Osteocyte (in vitro differentiated cells): ENCODE measurements at regions not wholly inside any gene's neighbourhood (a gene's known extent, or its start where the extent isn't known, plus 50 kb on each side); places are given as distances from the start of the nearest gene placed in this dataset.

ENCODE experiments used
- DNase-seq: peaks from one replicate; pipeline ENCODE4 v3.0.0; 2021; ENCODE audit warnings: mixed read lengths; ENCODE audit not compliant: unreplicated experiment; ENCODE audit errors: extremely low spot score
- H3K27ac Mint-ChIP-seq: one replicate; pipeline ENCODE4 v1.8.0; 2021; ENCODE audit warnings: mild to moderate bottlenecking, mixed read lengths; ENCODE audit not compliant: unreplicated experiment
- H3K27me3 Mint-ChIP-seq: one replicate; pipeline ENCODE4 v1.8.0; 2021; ENCODE audit warnings: mixed read lengths; ENCODE audit not compliant: unreplicated experiment
- H3K36me3 Mint-ChIP-seq: one replicate; pipeline ENCODE4 v1.8.0; 2021; ENCODE audit warnings: mixed read lengths; ENCODE audit not compliant: unreplicated experiment
- H3K4me1 Mint-ChIP-seq: one replicate; pipeline ENCODE4 v1.8.0; 2021; ENCODE audit warnings: mixed read lengths; ENCODE audit not compliant: unreplicated experiment
- H3K4me3 Mint-ChIP-seq: one replicate; pipeline ENCODE4 v1.8.0; 2021; ENCODE audit warnings: mild to moderate bottlenecking, moderate library complexity, mixed read lengths; ENCODE audit not compliant: unreplicated experiment
- H3K9me3 Mint-ChIP-seq: one replicate; pipeline ENCODE4 v1.8.0; 2021; ENCODE audit warnings: mixed read lengths; ENCODE audit not compliant: unreplicated experiment
- TF ChIP-seq, protein P1 (sequence below): fragments of 200-600 bp; sonication (generic); IDR thresholded peaks from 2 replicates; pipeline ENCODE4 v1.5.0; 2021; ENCODE audit warnings: antibody characterized with exemption, mild to moderate bottlenecking, moderate library complexity

DNA sequence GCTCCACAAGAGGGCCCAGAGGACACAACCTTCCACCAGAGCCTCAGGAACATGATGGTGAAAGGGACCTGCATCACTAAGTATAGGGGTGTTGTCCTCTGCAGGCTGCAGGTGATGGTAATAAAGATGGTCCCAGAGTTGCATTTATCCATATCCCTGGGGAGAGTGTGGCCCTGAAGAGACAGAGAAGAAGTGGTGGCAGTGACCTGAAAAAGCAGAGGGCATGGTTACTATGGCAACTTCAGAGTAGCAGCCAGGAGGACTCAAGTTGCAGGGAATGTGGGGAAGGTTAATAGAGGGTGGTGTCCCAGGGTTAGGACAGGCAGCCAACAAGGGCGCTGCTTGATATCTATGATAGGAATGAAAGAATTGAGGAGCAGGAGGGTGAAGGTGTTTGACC is 57.1 kb downstream of the HLA-A start:
- Mint-ChIP-seq H3K36me3 (no peaks in the 10 kb centered on the region), H3K27me3 (peaks cover 23% of the 10 kb centered on the region), H3K4me3 (no peak overlapping the region), H3K27ac (no peak overlapping the region), H3K4me1 (peaks cover 5% of the 10 kb centered on the region), H3K9me3 (no peaks in the 10 kb centered on the region)
- no peak for DNase-seq
- TF ChIP-seq, protein P1, sequence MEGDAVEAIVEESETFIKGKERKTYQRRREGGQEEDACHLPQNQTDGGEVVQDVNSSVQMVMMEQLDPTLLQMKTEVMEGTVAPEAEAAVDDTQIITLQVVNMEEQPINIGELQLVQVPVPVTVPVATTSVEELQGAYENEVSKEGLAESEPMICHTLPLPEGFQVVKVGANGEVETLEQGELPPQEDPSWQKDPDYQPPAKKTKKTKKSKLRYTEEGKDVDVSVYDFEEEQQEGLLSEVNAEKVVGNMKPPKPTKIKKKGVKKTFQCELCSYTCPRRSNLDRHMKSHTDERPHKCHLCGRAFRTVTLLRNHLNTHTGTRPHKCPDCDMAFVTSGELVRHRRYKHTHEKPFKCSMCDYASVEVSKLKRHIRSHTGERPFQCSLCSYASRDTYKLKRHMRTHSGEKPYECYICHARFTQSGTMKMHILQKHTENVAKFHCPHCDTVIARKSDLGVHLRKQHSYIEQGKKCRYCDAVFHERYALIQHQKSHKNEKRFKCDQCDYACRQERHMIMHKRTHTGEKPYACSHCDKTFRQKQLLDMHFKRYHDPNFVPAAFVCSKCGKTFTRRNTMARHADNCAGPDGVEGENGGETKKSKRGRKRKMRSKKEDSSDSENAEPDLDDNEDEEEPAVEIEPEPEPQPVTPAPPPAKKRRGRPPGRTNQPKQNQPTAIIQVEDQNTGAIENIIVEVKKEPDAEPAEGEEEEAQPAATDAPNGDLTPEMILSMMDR, result no peak

DNA sequence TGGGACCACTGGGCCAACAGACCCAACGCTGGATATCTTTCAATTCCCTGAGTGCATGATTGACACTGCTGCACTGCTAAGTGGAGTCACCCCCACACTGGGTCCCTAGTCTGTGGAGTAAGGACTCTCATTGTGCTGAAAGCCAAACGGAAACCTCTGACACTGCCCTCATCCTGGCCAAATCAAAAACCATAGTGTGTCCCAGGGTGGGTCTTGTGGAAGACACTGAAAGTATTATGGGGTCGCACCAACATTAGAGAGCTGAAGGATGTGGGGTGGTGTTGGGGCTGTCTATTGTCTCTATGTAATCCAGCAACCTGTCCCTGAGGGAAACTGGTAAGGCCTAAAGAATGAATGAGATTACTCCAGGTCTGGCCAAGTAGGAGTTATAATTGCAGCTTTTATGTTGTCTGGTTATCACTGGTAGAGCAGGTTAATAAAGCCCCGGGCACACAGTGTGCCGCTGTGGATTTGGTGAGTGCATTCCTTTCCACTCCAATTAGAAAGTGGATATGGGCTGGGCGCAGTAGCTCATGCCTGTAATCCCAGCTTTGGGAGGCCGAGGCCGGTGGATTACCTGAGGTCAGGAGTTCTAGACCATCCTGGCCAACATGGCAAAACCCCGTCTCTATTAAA is 57.9 kb downstream of the HLA-A start:
- Mint-ChIP-seq H3K36me3 (no peaks in the 10 kb centered on the region), H3K27me3 (peaks cover 28% of the 10 kb centered on the region), H3K4me1 (peaks cover 5% of the 10 kb centered on the region), H3K27ac (no peak overlapping the region), H3K4me3 (no peak overlapping the region), H3K9me3 (no peaks in the 10 kb centered on the region)
- TF ChIP-seq, protein P1, result no peak
- no peak for DNase-seq

DNA sequence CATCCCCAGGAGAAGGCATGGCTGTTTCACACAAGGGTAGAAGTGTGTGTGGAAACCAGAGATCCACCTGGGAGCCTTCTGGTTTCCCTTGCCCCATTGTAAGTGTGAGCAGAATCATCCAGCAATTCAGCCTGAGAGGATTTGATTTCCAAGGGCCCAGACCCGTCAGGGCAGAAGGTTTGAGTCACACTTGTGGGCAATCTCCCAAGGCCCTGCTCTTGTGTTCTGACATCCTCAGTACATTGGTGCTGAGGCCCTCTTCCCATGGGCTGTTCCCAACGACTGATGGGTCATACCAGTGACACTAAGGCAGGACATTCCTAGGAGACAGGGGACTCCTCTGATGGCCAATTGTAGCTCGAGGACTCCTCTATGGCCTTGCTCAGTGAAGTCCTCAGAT is 58.2 kb upstream of the POLR1H start:
- Mint-ChIP-seq H3K4me1 (peaks cover 18% of the 10 kb centered on the region), H3K9me3 (no peaks in the 10 kb centered on the region), H3K36me3 (no peaks in the 10 kb centered on the region), H3K27me3 (peaks cover 35% of the 10 kb centered on the region), H3K27ac (no peak overlapping the region), H3K4me3 (no peak overlapping the region)
- TF ChIP-seq, protein P1, result no peak
- no peak for DNase-seq

DNA sequence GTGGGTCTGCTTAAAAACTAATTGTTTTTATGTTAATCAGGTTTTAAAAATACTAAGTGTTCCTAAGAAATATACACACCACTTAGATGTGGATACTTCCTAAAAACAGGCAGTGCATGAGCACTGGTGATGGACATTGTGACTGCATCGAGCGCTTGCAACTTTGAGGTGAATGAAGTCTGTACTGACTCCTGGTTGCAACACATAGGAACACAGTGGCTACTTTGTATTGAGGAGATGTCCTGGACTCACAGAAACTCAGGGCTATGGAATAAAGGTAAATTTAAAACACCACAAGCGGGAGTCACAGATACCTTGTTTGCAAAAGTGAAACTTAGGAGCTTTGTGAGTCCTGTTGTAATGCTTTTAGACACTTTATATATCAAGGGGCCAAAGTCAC is 55.6 kb upstream of the POLR1H start:
- Mint-ChIP-seq H3K9me3 (no peaks in the 10 kb centered on the region), H3K4me1 (peaks cover 19% of the 10 kb centered on the region), H3K27ac (no peak overlapping the region), H3K4me3 (peak overlapping the region; percentile 70), H3K36me3 (peaks cover 2% of the 10 kb centered on the region), H3K27me3 (peaks cover 36% of the 10 kb centered on the region)
- DNase-seq, result no peak
- TF ChIP-seq, protein P1, result no peak

DNA sequence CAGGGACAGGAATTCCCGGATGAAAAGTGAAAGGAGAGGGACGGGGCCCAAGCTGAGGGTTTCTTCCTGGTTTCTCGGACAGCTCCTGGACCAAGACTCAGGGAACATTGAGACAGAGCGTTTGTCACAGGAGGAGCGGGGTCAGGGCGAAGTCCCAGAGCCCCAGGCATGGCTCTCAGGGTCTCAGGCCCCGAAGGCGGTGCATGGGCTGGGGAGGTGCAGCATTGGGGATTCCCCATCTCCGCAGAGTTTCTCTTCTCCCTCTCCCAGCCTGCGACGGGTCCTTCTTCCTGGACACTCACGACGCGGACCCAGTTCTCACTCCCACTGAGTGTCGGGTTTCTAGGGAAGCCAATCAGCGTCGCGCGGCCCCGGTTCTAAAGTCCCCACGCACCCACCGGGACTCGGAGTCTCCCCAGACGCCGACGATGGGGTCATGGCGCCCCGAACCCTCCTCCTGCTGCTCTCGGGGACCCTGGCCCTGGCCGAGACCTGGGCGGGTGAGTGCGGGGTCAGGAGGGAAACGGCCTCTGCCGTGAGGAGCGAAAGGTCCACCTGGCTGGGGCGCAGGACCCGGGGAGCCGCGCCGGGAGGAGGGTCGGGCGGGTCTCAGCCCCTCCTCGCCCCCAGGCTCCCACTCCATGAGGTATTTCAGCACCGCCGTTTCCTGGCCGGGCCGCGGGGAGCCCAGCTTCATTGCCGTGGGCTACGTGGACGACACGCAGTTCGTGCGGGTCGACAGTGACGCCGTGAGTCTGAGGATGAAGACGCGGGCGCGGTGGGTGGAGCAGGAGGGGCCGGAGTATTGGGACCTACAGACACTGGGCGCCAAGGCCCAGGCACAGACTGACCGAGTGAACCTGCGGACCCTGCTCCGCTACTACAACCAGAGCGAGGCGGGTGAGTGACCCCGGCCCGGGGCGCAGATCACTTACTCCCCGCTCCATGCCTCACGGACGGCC is 54.6 kb upstream of the POLR1H start:
- H3K36me3 Mint-ChIP-seq, result peaks cover 6% of the 10 kb centered on the region
- TF ChIP-seq, protein P1, result no peak
- peaks cover 36% of the 10 kb centered on the region for H3K27me3 Mint-ChIP-seq
- no peak for DNase-seq
- no peak overlapping the region for H3K27ac Mint-ChIP-seq
- H3K4me3 Mint-ChIP-seq, result peak overlapping the region; percentile 70
- H3K9me3 Mint-ChIP-seq, result no peaks in the 10 kb centered on the region
- peaks cover 19% of the 10 kb centered on the region for H3K4me1 Mint-ChIP-seq
